ENCODE measurements at regions not wholly inside any gene's neighbourhood (a gene's known extent, or its start where the extent isn't known, plus 50 kb on each side); places are given as distances from the start of the nearest gene placed in this dataset.

GRCh38 chr4:52260514-52261210 is 209.6 kb downstream of the SPATA18 start:
- Histone ChIP-seq H3K4me2 (ENCODE audit: control insufficient read depth, extremely low read depth, insufficient read depth, low read depth, low read length) (no peak overlapping the region), H3K36me3 (ENCODE audit: control insufficient read depth in 2 of 2, extremely low read depth in 1 of 2, insufficient read depth in 2 of 2, low read length in 2 of 2) (no peaks in the 10 kb centered on the region), H3K9me3 (ENCODE audit: control insufficient read depth, low read depth, low read length) (no peaks in the 10 kb centered on the region), H3K4me3 (ENCODE audit: control insufficient read depth in 2 of 3, extremely low read depth in 1 of 3, insufficient read depth in 2 of 3, low read depth in 1 of 3, low read length in 3 of 3) (no peak overlapping the region), H3K9ac (ENCODE audit: control insufficient read depth, extremely low read depth, insufficient read depth, low read length) (no peak overlapping the region), H2AFZ (ENCODE audit: control insufficient read depth, low read length) (no peak overlapping the region), H3K9me1 (ENCODE audit: control insufficient read depth, extremely low read depth, insufficient read depth, low read length) (no peaks in the 10 kb centered on the region), H3K4me1 (ENCODE audit: control insufficient read depth, extremely low read depth, insufficient read depth, low read length) (no peaks in the 10 kb centered on the region), H4K20me1 (ENCODE audit: control insufficient read depth, extremely low read depth, insufficient read depth, low read length) (no peaks in the 10 kb centered on the region), H3K79me2 (ENCODE audit: control insufficient read depth, insufficient read depth, low read length) (no peaks in the 10 kb centered on the region), H3K27me3 (ENCODE audit: control insufficient read depth, extremely low read depth, insufficient read depth, low read length) (no peaks in the 10 kb centered on the region), H3K27ac (ENCODE audit: control insufficient read depth, insufficient read depth, low read length) (no peak overlapping the region)
- DNase-seq (ENCODE audit: low read depth, low spot score) (no peak), FAIRE-seq (no peak)
- dilution Hi-C loops (cut with MboI; ENCODE audit: extremely low pct_ligation_motif_present, low sequenced_read_pairs) = no loop called here
- TF ChIP-seq, protein P1, sequence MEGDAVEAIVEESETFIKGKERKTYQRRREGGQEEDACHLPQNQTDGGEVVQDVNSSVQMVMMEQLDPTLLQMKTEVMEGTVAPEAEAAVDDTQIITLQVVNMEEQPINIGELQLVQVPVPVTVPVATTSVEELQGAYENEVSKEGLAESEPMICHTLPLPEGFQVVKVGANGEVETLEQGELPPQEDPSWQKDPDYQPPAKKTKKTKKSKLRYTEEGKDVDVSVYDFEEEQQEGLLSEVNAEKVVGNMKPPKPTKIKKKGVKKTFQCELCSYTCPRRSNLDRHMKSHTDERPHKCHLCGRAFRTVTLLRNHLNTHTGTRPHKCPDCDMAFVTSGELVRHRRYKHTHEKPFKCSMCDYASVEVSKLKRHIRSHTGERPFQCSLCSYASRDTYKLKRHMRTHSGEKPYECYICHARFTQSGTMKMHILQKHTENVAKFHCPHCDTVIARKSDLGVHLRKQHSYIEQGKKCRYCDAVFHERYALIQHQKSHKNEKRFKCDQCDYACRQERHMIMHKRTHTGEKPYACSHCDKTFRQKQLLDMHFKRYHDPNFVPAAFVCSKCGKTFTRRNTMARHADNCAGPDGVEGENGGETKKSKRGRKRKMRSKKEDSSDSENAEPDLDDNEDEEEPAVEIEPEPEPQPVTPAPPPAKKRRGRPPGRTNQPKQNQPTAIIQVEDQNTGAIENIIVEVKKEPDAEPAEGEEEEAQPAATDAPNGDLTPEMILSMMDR (optimal IDR thresholded peaks at IDR 0.05 in 1 of 3, IDR thresholded peaks at IDR 0.05 in 1 of 3, conservative IDR thresholded peaks at IDR 0.05 in 1 of 3; ENCODE audit: extremely low read depth in 1 of 3, insufficient read depth in 2 of 3, low read length in 3 of 3) = no peak
- TF ChIP-seq EZH2 (IDR thresholded peaks at IDR 0.05; ENCODE audit: low read length) = no peak

DNA sequence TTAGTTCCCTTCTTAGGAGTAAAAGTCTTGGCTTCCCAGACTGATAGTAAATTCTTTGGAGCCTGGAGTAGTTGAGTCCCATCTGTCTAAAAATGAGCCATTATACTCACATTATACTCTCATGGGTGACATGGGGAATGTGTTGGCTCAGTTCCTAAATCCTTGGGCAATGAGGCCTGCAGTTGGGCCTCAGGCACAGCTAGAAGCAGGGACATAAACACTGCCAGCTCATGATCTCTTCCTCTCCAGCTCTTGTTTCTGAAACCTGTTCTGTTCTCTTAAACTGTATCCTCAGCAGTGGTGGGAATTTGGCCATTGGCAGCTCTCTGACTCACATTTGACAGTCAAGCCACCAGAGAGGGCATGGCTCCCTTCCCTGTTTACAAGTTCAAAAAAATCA is 212.5 kb downstream of the SPATA18 start:
- Histone ChIP-seq H3K79me2 (ENCODE audit: control insufficient read depth, insufficient read depth, low read length) (no peaks in the 10 kb centered on the region), H3K4me3 (ENCODE audit: control insufficient read depth in 2 of 3, extremely low read depth in 1 of 3, insufficient read depth in 2 of 3, low read depth in 1 of 3, low read length in 3 of 3) (no peak overlapping the region), H3K27me3 (ENCODE audit: control insufficient read depth, extremely low read depth, insufficient read depth, low read length) (peaks cover 4% of the 10 kb centered on the region), H3K9ac (ENCODE audit: control insufficient read depth, extremely low read depth, insufficient read depth, low read length) (no peak overlapping the region), H3K4me1 (ENCODE audit: control insufficient read depth, extremely low read depth, insufficient read depth, low read length) (no peaks in the 10 kb centered on the region), H3K9me1 (ENCODE audit: control insufficient read depth, extremely low read depth, insufficient read depth, low read length) (no peaks in the 10 kb centered on the region), H3K4me2 (ENCODE audit: control insufficient read depth, extremely low read depth, insufficient read depth, low read depth, low read length) (no peak overlapping the region), H3K27ac (ENCODE audit: control insufficient read depth, insufficient read depth, low read length) (no peak overlapping the region), H3K9me3 (ENCODE audit: control insufficient read depth, low read depth, low read length) (no peaks in the 10 kb centered on the region), H4K20me1 (ENCODE audit: control insufficient read depth, extremely low read depth, insufficient read depth, low read length) (no peaks in the 10 kb centered on the region), H3K36me3 (ENCODE audit: control insufficient read depth in 2 of 2, extremely low read depth in 1 of 2, insufficient read depth in 2 of 2, low read length in 2 of 2) (no peaks in the 10 kb centered on the region), H2AFZ (ENCODE audit: control insufficient read depth, low read length) (no peak overlapping the region)
- TF ChIP-seq EZH2 (IDR thresholded peaks at IDR 0.05; ENCODE audit: low read length) = no peak
- TF ChIP-seq, protein P1 (optimal IDR thresholded peaks at IDR 0.05 in 1 of 3, IDR thresholded peaks at IDR 0.05 in 1 of 3, conservative IDR thresholded peaks at IDR 0.05 in 1 of 3; ENCODE audit: extremely low read depth in 1 of 3, insufficient read depth in 2 of 3, low read length in 3 of 3) = no peak
- dilution Hi-C loops (cut with MboI; ENCODE audit: extremely low pct_ligation_motif_present, low sequenced_read_pairs) = no loop called here
- FAIRE-seq (no peak), DNase-seq (ENCODE audit: low read depth, low spot score) (no peak)
